Lower lobe of right lung (tissue), 2 donors: ENCODE measurements at regions not wholly inside any gene's neighbourhood (a gene's known extent, or its start where the extent isn't known, plus 50 kb on each side); places are given as distances from the start of the nearest gene placed in this dataset.
"Not testable (repeated sequence)": the region's sequence is repeated elsewhere in the genome, so short reads cannot be mapped to it uniquely, and the experiment has no call there.

ENCODE experiments used
- ATAC-seq, 2 donors: fragments of 200-7000 bp; cut with Tn5 transposase; one replicate each; pipeline ENCODE4 v1.9.1; 2020 to 2022; ENCODE audit warnings: mild to moderate bottlenecking in 2 of 2, moderate library complexity in 2 of 2
- DNase-seq: peaks from one replicate; pipeline ENCODE4 v3.0.0-alpha.2; 2020
- H3K27ac ChIP-seq: fragments of 200-600 bp; one replicate; pipeline ENCODE4 v1.8.0; 2022
- H3K27me3 ChIP-seq: fragments of 200-600 bp; one replicate; pipeline ENCODE4 v1.8.0; 2022; ENCODE audit warnings: low read depth
- H3K36me3 ChIP-seq: fragments of 200-600 bp; one replicate; pipeline ENCODE4 v1.8.0; 2022; ENCODE audit warnings: mild to moderate bottlenecking
- H3K4me1 ChIP-seq: fragments of 200-600 bp; one replicate; pipeline ENCODE4 v1.8.0; 2022
- H3K4me3 ChIP-seq: fragments of 200-600 bp; one replicate; pipeline ENCODE4 v1.8.0; 2022; ENCODE audit warnings: mild to moderate bottlenecking
- H3K9me3 ChIP-seq: fragments of 200-600 bp; one replicate; pipeline ENCODE4 v1.8.0; 2022
- intact Hi-C: fragments of 100-400 bp; cut with DNase I; formaldehyde crosslinking; loops from one replicate; pipeline ENCODE4 v1.11.0; 2022
- TF ChIP-seq, protein P1 (sequence below): fragments of 200-600 bp; IDR thresholded peaks from one replicate; pipeline ENCODE4 v1.8.0; 2022; ENCODE audit warnings: antibody characterized with exemption, mild to moderate bottlenecking
- donor health status: DM: no; HTN: yes; CAD: no; lungs with severe emphysema.

GRCh38 chr3:127438371-127438770 is 150.5 kb upstream of the PRR20G start:
- Histone ChIP-seq H3K4me1 (no peaks in the 10 kb centered on the region), H3K9me3 (no peaks in the 10 kb centered on the region), H3K27me3 (no peaks in the 10 kb centered on the region), H3K4me3 (no peak overlapping the region), H3K27ac (no peak overlapping the region), H3K36me3 (no peaks in the 10 kb centered on the region)
- DNase-seq (no peak), ATAC-seq (no peak)
- TF ChIP-seq, protein P1, sequence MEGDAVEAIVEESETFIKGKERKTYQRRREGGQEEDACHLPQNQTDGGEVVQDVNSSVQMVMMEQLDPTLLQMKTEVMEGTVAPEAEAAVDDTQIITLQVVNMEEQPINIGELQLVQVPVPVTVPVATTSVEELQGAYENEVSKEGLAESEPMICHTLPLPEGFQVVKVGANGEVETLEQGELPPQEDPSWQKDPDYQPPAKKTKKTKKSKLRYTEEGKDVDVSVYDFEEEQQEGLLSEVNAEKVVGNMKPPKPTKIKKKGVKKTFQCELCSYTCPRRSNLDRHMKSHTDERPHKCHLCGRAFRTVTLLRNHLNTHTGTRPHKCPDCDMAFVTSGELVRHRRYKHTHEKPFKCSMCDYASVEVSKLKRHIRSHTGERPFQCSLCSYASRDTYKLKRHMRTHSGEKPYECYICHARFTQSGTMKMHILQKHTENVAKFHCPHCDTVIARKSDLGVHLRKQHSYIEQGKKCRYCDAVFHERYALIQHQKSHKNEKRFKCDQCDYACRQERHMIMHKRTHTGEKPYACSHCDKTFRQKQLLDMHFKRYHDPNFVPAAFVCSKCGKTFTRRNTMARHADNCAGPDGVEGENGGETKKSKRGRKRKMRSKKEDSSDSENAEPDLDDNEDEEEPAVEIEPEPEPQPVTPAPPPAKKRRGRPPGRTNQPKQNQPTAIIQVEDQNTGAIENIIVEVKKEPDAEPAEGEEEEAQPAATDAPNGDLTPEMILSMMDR = no peak
- intact Hi-C loops = no loop called here

- DNase-seq, H3K9me3 ChIP-seq, intact Hi-C loops, H3K27ac ChIP-seq, H3K27me3 ChIP-seq, H3K36me3 ChIP-seq, H3K4me1 ChIP-seq, H3K4me3 ChIP-seq, ATAC-seq: not testable (repeated sequence)
These were observed 147.5 kb upstream of the PRR20G start for GRCh38 chr3:127435299-127435698.

- Histone ChIP-seq H3K36me3 (no peaks in the 10 kb centered on the region), H3K9me3 (no peaks in the 10 kb centered on the region), H3K27ac (no peak overlapping the region), H3K27me3 (peaks cover 26% of the 10 kb centered on the region), H3K4me1 (no peaks in the 10 kb centered on the region), H3K4me3 (no peak overlapping the region)
- intact Hi-C loops = no loop called here
- TF ChIP-seq, protein P1 = no peak
- DNase-seq (no peak), ATAC-seq (no peak)
These were observed 143.2 kb upstream of the PRR20G start for GRCh38 chr3:127431066-127431465.

- DNase-seq (no peak), ATAC-seq (peak; percentile 36 to 40)
- Histone ChIP-seq H3K4me1 (no peaks in the 10 kb centered on the region), H3K27ac (no peak overlapping the region), H3K36me3 (no peaks in the 10 kb centered on the region), H3K27me3 (peaks cover 34% of the 10 kb centered on the region), H3K4me3 (no peak overlapping the region), H3K9me3 (no peaks in the 10 kb centered on the region)
- TF ChIP-seq, protein P1 = no peak
- intact Hi-C loops = no loop called here
These were observed 140.6 kb upstream of the PRR20G start for GRCh38 chr3:127428344-127428997.

DNA sequence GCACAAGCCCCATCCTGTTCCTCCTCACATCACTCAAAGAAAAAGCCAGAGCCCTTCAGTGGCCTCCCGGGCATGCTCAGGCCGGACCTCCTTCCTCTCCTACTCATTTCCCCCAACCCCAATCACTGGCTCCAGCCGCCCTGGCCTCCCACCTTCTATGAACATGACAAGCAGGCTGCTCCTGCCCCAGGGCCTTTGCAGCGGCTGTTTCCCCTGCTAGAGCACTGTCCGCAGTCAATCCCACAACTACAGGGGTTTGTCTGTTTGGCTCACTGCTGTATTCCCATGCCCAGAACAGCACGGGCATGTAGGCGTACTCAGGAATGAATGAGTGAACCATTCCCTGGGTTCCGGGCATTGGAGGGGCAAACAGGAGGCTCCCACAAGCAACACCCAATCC is 139.8 kb upstream of the PRR20G start:
- intact Hi-C loops = no loop called here
- ATAC-seq (no peak), DNase-seq (no peak)
- Histone ChIP-seq H3K9me3 (no peaks in the 10 kb centered on the region), H3K4me1 (no peaks in the 10 kb centered on the region), H3K27ac (no peak overlapping the region), H3K36me3 (no peaks in the 10 kb centered on the region), H3K27me3 (peaks cover 38% of the 10 kb centered on the region), H3K4me3 (no peak overlapping the region)
- TF ChIP-seq, protein P1 = no peak

GRCh38 chr3:127427156-127427555 is 139.3 kb upstream of the PRR20G start:
- H3K9me3 ChIP-seq = no peaks in the 10 kb centered on the region

More at GRCh38 chr3:127427156-127427555, 139.3 kb upstream of the PRR20G start:
- TF ChIP-seq, protein P1 = no peak
- Histone ChIP-seq H3K27me3 (peaks cover 39% of the 10 kb centered on the region), H3K4me1 (no peaks in the 10 kb centered on the region), H3K36me3 (no peaks in the 10 kb centered on the region), H3K4me3 (no peak overlapping the region), H3K27ac (no peak overlapping the region)
- intact Hi-C loops = no loop called here
- DNase-seq = no peak
- ATAC-seq = no peak
